ENCODE measurements at regions not wholly inside any gene's neighbourhood (a gene's known extent, or its start where the extent isn't known, plus 50 kb on each side); places are given as distances from the start of the nearest gene placed in this dataset.

- peak; percentile 33; the same call in 1 of the 2 replicates for TF ChIP-seq CEBPB (IDR thresholded peaks at IDR 0.05)
- TF ChIP-seq TEAD4 (IDR thresholded peaks at IDR 0.05) = no peak
These were observed 720.7 kb upstream of the ADGRB3 start for GRCh38 chr6:67914419-67914818.

- no peak for TF ChIP-seq FOXM1 (IDR thresholded peaks at IDR 0.05; ENCODE audit: borderline replicate concordance, low read depth)
- TF ChIP-seq YY1 (IDR thresholded peaks at IDR 0.05; ENCODE audit: low read depth) = no peak
- no peak for TF ChIP-seq CEBPB (IDR thresholded peaks at IDR 0.05)
- TF ChIP-seq TCF12 (IDR thresholded peaks at IDR 0.05; ENCODE audit: low read depth) = no peak
- TF ChIP-seq USF1 (IDR thresholded peaks at IDR 0.05) = no peak
- no peak for TF ChIP-seq NFIC (IDR thresholded peaks at IDR 0.05)
These were observed 725.7 kb upstream of the ADGRB3 start for GRCh38 chr6:67909354-67909753.

GRCh38 chr6:67908379-67908778 is 726.7 kb upstream of the ADGRB3 start:
- no peak for TF ChIP-seq MAX (IDR thresholded peaks at IDR 0.05)
- no peak for TF ChIP-seq TEAD4 (IDR thresholded peaks at IDR 0.05)
- no peak for TF ChIP-seq RAD21 (IDR thresholded peaks at IDR 0.05; ENCODE audit: low read depth)
- no peak for TF ChIP-seq USF1 (IDR thresholded peaks at IDR 0.05)
- no peak for TF ChIP-seq REST (IDR thresholded peaks at IDR 0.05; ENCODE audit: low read depth)
- TF ChIP-seq EP300 (IDR thresholded peaks at IDR 0.05; ENCODE audit: borderline replicate concordance) = no peak
- no peak for TF ChIP-seq NFIC (IDR thresholded peaks at IDR 0.05)
- TF ChIP-seq CREB1 (IDR thresholded peaks at IDR 0.05; ENCODE audit: low read depth) = no peak
- TF ChIP-seq TCF12 (IDR thresholded peaks at IDR 0.05; ENCODE audit: low read depth) = no peak
- no peak for TF ChIP-seq CEBPB (IDR thresholded peaks at IDR 0.05)
- no peak for TF ChIP-seq EGR1 (IDR thresholded peaks at IDR 0.05)
- no peak for TF ChIP-seq YY1 (IDR thresholded peaks at IDR 0.05; ENCODE audit: low read depth)

GRCh38 chr6:67898875-67899274 is 736.2 kb upstream of the ADGRB3 start:
- TF ChIP-seq TCF12 (IDR thresholded peaks at IDR 0.05; ENCODE audit: low read depth) = no peak
- TF ChIP-seq YY1 (IDR thresholded peaks at IDR 0.05; ENCODE audit: low read depth) = no peak
- TF ChIP-seq EGR1 (IDR thresholded peaks at IDR 0.05) = no peak
- no peak for TF ChIP-seq ZBTB7A (IDR thresholded peaks at IDR 0.05; ENCODE audit: low read depth)
- no peak for TF ChIP-seq REST (IDR thresholded peaks at IDR 0.05; ENCODE audit: low read depth)
- no peak for TF ChIP-seq TEAD4 (IDR thresholded peaks at IDR 0.05)
- no peak for TF ChIP-seq CREB1 (IDR thresholded peaks at IDR 0.05; ENCODE audit: low read depth)
- no peak for TF ChIP-seq EP300 (IDR thresholded peaks at IDR 0.05; ENCODE audit: borderline replicate concordance)
- no peak for TF ChIP-seq FOXM1 (IDR thresholded peaks at IDR 0.05; ENCODE audit: borderline replicate concordance, low read depth)
- no peak for TF ChIP-seq CEBPB (IDR thresholded peaks at IDR 0.05)
- TF ChIP-seq MAX (IDR thresholded peaks at IDR 0.05) = no peak
- TF ChIP-seq USF1 (IDR thresholded peaks at IDR 0.05) = no peak
- no peak for TF ChIP-seq RAD21 (IDR thresholded peaks at IDR 0.05; ENCODE audit: low read depth)
- no peak for TF ChIP-seq NFIC (IDR thresholded peaks at IDR 0.05)
- TF ChIP-seq TAF1 (IDR thresholded peaks at IDR 0.05; ENCODE audit: low read depth) = no peak

- TF ChIP-seq RAD21 (IDR thresholded peaks at IDR 0.05; ENCODE audit: low read depth) (no peak), TAF1 (IDR thresholded peaks at IDR 0.05; ENCODE audit: low read depth) (no peak), TEAD4 (IDR thresholded peaks at IDR 0.05) (no peak), NFIC (IDR thresholded peaks at IDR 0.05) (no peak), TCF12 (IDR thresholded peaks at IDR 0.05; ENCODE audit: low read depth) (no peak), YY1 (IDR thresholded peaks at IDR 0.05; ENCODE audit: low read depth) (no peak), MAX (IDR thresholded peaks at IDR 0.05) (no peak)
These were observed 737.0 kb upstream of the ADGRB3 start for GRCh38 chr6:67897998-67898607.

GRCh38 chr6:67896476-67896875 is 738.6 kb upstream of the ADGRB3 start:
- TF ChIP-seq RAD21 (IDR thresholded peaks at IDR 0.05; ENCODE audit: low read depth) (no peak), ZBTB7A (IDR thresholded peaks at IDR 0.05; ENCODE audit: low read depth) (no peak), FOXM1 (IDR thresholded peaks at IDR 0.05; ENCODE audit: borderline replicate concordance, low read depth) (no peak), MAX (IDR thresholded peaks at IDR 0.05) (no peak), EGR1 (IDR thresholded peaks at IDR 0.05) (no peak), TCF12 (IDR thresholded peaks at IDR 0.05; ENCODE audit: low read depth) (no peak), EP300 (IDR thresholded peaks at IDR 0.05; ENCODE audit: borderline replicate concordance) (no peak), USF1 (IDR thresholded peaks at IDR 0.05) (no peak), REST (IDR thresholded peaks at IDR 0.05; ENCODE audit: low read depth) (no peak), YY1 (IDR thresholded peaks at IDR 0.05; ENCODE audit: low read depth) (no peak), TEAD4 (IDR thresholded peaks at IDR 0.05) (no peak), CEBPB (IDR thresholded peaks at IDR 0.05) (no peak), CREB1 (IDR thresholded peaks at IDR 0.05; ENCODE audit: low read depth) (no peak), NFIC (IDR thresholded peaks at IDR 0.05) (no peak), TAF1 (IDR thresholded peaks at IDR 0.05; ENCODE audit: low read depth) (no peak)
